Neuronal stem cell (in vitro differentiated cells): ENCODE measurements at regions not wholly inside any gene's neighbourhood (a gene's known extent, or its start where the extent isn't known, plus 50 kb on each side); places are given as distances from the start of the nearest gene placed in this dataset.

ENCODE experiments used
- DNase-seq: peaks from one replicate; pipeline ENCODE4 v3.0.0-alpha.2; 2013; ENCODE audit warnings: low spot score
- H2AFZ ChIP-seq: one replicate; pipeline ENCODE4 v1.6.1; 2013; ENCODE audit warnings: mild to moderate bottlenecking, low read length, inconsistent platforms
- H2AK5ac ChIP-seq: 2 replicates; pipeline ENCODE4 v1.6.1; 2013; ENCODE audit warnings: low read depth, mild to moderate bottlenecking, inconsistent platforms, low read length, moderate library complexity, mixed read lengths
- H2BK120ac ChIP-seq: 2 replicates; pipeline ENCODE4 v1.6.1; 2013; ENCODE audit warnings: low read depth, mild to moderate bottlenecking, inconsistent platforms, low read length, moderate library complexity, mixed read lengths
- H2BK12ac ChIP-seq: one replicate; pipeline ENCODE4 v1.6.1; 2013; ENCODE audit warnings: low read length, inconsistent platforms
- H2BK15ac ChIP-seq: 2 replicates; pipeline ENCODE4 v1.6.1; 2013; ENCODE audit warnings: mild to moderate bottlenecking, low read length, inconsistent platforms, mixed read lengths
- H2BK5ac ChIP-seq: one replicate; pipeline ENCODE4 v1.6.1; 2013; ENCODE audit warnings: inconsistent platforms, mild to moderate bottlenecking, low read length, moderate library complexity
- H3K14ac ChIP-seq: one replicate; pipeline ENCODE4 v1.6.1; 2013; ENCODE audit warnings: low read length, inconsistent platforms
- H3K18ac ChIP-seq: 2 replicates; pipeline ENCODE4 v1.6.1; 2013; ENCODE audit warnings: low read length, inconsistent platforms
- H3K23ac ChIP-seq: 2 replicates; pipeline ENCODE4 v1.6.1; 2013; ENCODE audit warnings: low read depth, mild to moderate bottlenecking, mixed read lengths, low read length, inconsistent platforms; ENCODE audit not compliant: poor library complexity
- H3K27ac ChIP-seq: replicated peaks from 3 replicates; pipeline ENCODE4 v1.5.1; 2013; ENCODE audit warnings: low read length, inconsistent platforms
- H3K27me3 ChIP-seq, 3 experiments: 2 replicates each; pipeline ENCODE4 v1.6.1; 2013; ENCODE audit warnings: low read length in 3 of 3, mild to moderate bottlenecking in 2 of 3, inconsistent platforms in 1 of 3, low read depth in 1 of 3, mixed read lengths in 1 of 3, moderate library complexity in 1 of 3; ENCODE audit not compliant: control insufficient read depth in 3 of 3, insufficient read depth in 3 of 3
- H3K36me3 ChIP-seq, 2 donors: replicated peaks in 1 of 2; 2 replicates each; pipeline ENCODE4 v1.6.1; 2013; ENCODE audit warnings: low read length in 2 of 2; ENCODE audit not compliant: control insufficient read depth in 2 of 2, insufficient read depth in 2 of 2
- H3K4ac ChIP-seq: 2 replicates; pipeline ENCODE4 v1.6.1; 2013; ENCODE audit warnings: inconsistent platforms, mild to moderate bottlenecking, low read length, moderate library complexity
- H3K4me1 ChIP-seq, 2 donors: 1 replicate in 1 of 2; 2 replicates in 1 of 2; pipeline ENCODE4 v1.6.1; 2013; ENCODE audit warnings: low read length in 2 of 2, low read depth in 1 of 2; ENCODE audit not compliant: control insufficient read depth in 2 of 2, insufficient read depth in 1 of 2
- H3K4me2 ChIP-seq: one replicate; pipeline ENCODE4 v1.6.1; 2013; ENCODE audit warnings: mild to moderate bottlenecking, low read length, inconsistent platforms; ENCODE audit not compliant: insufficient read depth, poor library complexity, severe bottlenecking
- H3K4me3 ChIP-seq, 2 donors: 2 replicates each; pipeline ENCODE4 v1.5.1; 2013; ENCODE audit warnings: low read length in 2 of 2, mild to moderate bottlenecking in 2 of 2, inconsistent platforms in 1 of 2, moderate library complexity in 1 of 2
- H3K79me1 ChIP-seq: one replicate; pipeline ENCODE4 v1.6.1; 2013; ENCODE audit warnings: low read depth, mild to moderate bottlenecking, inconsistent platforms, low read length, moderate library complexity
- H3K9ac ChIP-seq: one replicate; pipeline ENCODE4 v1.6.1; 2013; ENCODE audit warnings: mild to moderate bottlenecking, low read depth, low read length, inconsistent platforms; ENCODE audit not compliant: poor library complexity
- H3K9me3 ChIP-seq, 2 donors: replicated peaks in 1 of 2; 2 replicates each; pipeline versions ENCODE3 to v1.6.1; 2013; ENCODE audit warnings: low read length in 2 of 2, mild to moderate bottlenecking in 2 of 2, inconsistent platforms in 1 of 2, low read depth in 1 of 2, mixed read lengths in 1 of 2, moderate library complexity in 1 of 2; ENCODE audit not compliant: control insufficient read depth in 2 of 2, insufficient read depth in 1 of 2
- H4K8ac ChIP-seq: one replicate; pipeline ENCODE4 v1.6.1; 2013; ENCODE audit warnings: low read depth, mild to moderate bottlenecking, inconsistent platforms, low read length, moderate library complexity
- H4K91ac ChIP-seq: one replicate; pipeline ENCODE4 v1.6.1; 2013; ENCODE audit warnings: low read length, low read depth, mild to moderate bottlenecking, inconsistent platforms; ENCODE audit not compliant: poor library complexity
- WGBS, 2 donors: extraction: QIAGEN DNeasy Blood & Tissue Kit; methylation state at CpG; one replicate each; pipeline ENCODE4 v1.1.7; 2013; ENCODE audit warnings: missing lambda C conversion rate in 2 of 2, mixed read lengths in 1 of 2; ENCODE audit not compliant: insufficient read length in 2 of 2, insufficient replicate concordance in 1 of 2; ENCODE audit errors: extremely low coverage in 2 of 2; 5-methylcytosine and 5-hydroxymethylcytosine counted together

DNA sequence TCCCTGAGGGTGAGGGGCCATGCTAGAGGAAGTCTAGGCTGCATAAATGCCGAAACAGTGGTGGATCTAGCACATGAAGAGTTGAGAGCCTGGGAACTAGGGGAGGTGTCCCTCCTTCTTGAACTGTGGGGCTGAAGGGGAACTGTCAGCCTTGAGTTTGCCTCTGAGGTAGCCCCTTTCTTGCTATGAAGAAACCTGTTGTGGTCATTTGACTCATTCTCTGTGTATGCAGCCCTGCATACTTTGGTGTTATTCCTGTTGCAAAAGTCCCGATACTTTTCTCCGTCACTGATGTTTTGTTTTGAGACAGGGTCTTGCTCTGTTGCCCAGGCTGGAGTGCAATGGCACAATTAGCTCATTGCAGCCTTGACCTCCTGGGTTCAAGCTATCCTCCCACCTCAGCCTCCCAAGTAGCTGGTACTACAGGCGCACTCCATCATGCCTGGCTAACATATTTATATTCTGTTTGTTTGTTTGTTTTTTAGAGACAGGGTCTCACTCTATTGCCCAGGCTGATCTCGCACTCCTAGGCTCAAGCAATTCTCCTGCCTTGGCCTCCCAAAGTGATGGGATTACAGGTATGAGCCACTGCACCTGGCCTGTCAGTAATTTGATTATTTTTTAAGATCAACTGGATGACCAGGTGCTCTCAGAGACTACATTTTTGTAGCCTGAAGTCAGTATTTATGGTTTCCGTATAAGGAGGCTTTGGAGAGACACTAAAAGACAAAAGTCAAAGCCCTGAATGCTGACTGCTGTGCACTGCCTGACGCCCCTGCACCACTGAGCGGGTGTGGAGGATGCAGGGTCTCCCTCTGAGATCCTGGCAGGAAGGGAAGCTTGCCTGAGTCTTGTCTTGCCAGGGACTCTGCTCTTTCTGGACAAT is 86.2 kb upstream of the KCNK12 start:
- DNase-seq, result no peak
- H4K91ac ChIP-seq, result no peak overlapping the region
- H3K4ac ChIP-seq, result no peak overlapping the region
- no peak overlapping the region for H3K4me2 ChIP-seq
- H3K14ac ChIP-seq, result no peak overlapping the region
- H3K27me3 ChIP-seq, result no peaks in the 10 kb centered on the region
- no peaks in the 10 kb centered on the region for H3K36me3 ChIP-seq
- no peaks in the 10 kb centered on the region for H3K79me1 ChIP-seq
- H3K9me3 ChIP-seq, result no peaks in the 10 kb centered on the region
- peaks cover 10% of the 10 kb centered on the region in 2 donors for H3K4me1 ChIP-seq
- H3K27ac ChIP-seq, result no peak overlapping the region
- no peak overlapping the region for H2AK5ac ChIP-seq
- peak overlapping the region; percentile 59 for H2BK15ac ChIP-seq
- H2AFZ ChIP-seq, result no peak overlapping the region
- no CpG with 5 or more reads among the region's 8 CpGs for WGBS, 2 donors
- H3K4me3 ChIP-seq, result no peak overlapping the region
- H2BK5ac ChIP-seq, result no peak overlapping the region
- H3K9ac ChIP-seq, result no peak overlapping the region
- no peak overlapping the region for H2BK120ac ChIP-seq
- no peak overlapping the region for H4K8ac ChIP-seq
- H3K18ac ChIP-seq, result peak overlapping the region; percentile 74
- H2BK12ac ChIP-seq, result peak overlapping the region; percentile 63
- peak overlapping the region; percentile 1 for H3K23ac ChIP-seq

DNA sequence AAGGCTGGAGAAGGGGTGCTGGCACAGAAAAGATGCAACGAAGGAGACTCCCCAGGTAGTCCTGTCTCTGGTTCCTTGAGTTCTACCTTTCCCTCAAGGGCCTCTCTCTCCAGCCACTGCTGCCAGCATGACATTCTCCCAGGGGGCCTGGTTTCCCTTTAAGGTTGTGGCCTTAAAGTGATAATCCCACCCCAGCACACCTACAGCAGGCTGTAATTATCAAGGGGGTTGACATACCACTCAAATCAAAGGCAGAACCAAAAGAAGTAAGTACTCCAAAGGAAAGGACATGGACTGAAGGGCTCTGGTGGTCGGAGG is 84.7 kb upstream of the KCNK12 start:
- Histone ChIP-seq H2BK15ac (no peak overlapping the region), H3K36me3 (no peaks in the 10 kb centered on the region), H3K27me3 (no peaks in the 10 kb centered on the region), H4K8ac (no peak overlapping the region), H3K23ac (no peak overlapping the region), H3K18ac (no peak overlapping the region), H3K4ac (no peak overlapping the region), H3K14ac (no peak overlapping the region), H3K27ac (no peak overlapping the region), H3K4me3 (no peak overlapping the region), H2BK12ac (no peak overlapping the region), H4K91ac (no peak overlapping the region), H3K79me1 (no peaks in the 10 kb centered on the region), H2AK5ac (peak overlapping the region; percentile 10), H2AFZ (no peak overlapping the region), H3K4me2 (no peak overlapping the region), H2BK120ac (no peak overlapping the region), H3K4me1 (peaks cover 9 to 10% of the 10 kb centered on the region in 2 donors), H3K9ac (no peak overlapping the region), H3K9me3 (no peaks in the 10 kb centered on the region), H2BK5ac (no peak overlapping the region)
- no peak for DNase-seq
- no CpG with 5 or more reads among the region's 2 CpGs for WGBS, 2 donors

DNA sequence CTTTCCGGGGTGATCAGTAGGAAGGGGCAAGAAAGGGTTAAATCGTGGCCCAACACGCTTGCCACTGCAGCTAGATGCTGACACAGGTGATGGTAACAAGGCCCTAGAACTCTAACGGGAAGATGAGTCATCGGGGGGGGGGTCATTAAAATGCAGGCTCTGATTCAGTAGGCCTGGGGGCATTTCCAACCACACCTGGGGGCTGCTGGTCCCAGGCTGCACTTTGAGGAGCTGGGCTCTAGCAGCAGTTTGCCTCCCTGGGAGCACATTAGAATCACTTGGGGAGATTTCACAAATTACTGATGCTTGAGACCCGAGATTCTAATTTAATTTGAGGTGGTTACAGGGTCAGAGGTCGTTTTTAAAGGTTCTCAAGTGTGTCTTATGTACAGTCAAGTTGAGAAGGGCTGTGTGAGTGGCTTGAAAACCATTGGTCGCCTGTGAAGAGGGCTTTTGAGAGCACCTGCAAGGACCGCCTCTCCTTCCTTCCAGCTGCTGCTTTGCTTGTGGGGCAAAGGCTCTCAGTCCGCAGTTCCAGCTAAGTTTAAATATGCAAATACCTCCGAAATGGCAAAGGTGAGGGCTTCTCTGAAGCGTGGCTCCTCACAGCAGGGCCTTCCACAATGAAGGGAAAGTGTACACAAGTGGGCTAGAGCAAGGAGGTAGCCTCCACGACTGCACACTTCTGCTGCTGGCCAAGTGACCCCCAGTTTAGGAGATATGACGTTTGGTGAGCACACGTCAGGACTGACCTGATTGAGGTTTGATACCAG is 84.2 kb upstream of the KCNK12 start:
- no peak overlapping the region for H3K9ac ChIP-seq
- no peak overlapping the region for H4K91ac ChIP-seq
- H2AK5ac ChIP-seq, result no peak overlapping the region
- no peaks in the 10 kb centered on the region for H3K9me3 ChIP-seq
- no peaks in the 10 kb centered on the region for H3K36me3 ChIP-seq
- no peak overlapping the region for H4K8ac ChIP-seq
- no peak overlapping the region for H3K4me2 ChIP-seq
- no peak overlapping the region for H3K4ac ChIP-seq
- H2BK5ac ChIP-seq, result no peak overlapping the region
- H3K27me3 ChIP-seq, result no peaks in the 10 kb centered on the region
- H3K27ac ChIP-seq, result no peak overlapping the region
- peaks cover 9 to 10% of the 10 kb centered on the region in 2 donors for H3K4me1 ChIP-seq
- H2BK12ac ChIP-seq, result no peak overlapping the region
- DNase-seq, result no peak
- no peak overlapping the region for H3K14ac ChIP-seq
- no peak overlapping the region for H2BK120ac ChIP-seq
- H2AFZ ChIP-seq, result peak overlapping the region; percentile 5
- H3K23ac ChIP-seq, result no peak overlapping the region
- no peaks in the 10 kb centered on the region for H3K79me1 ChIP-seq
- H2BK15ac ChIP-seq, result no peak overlapping the region
- peak overlapping the region; percentile 11 for H3K18ac ChIP-seq
- WGBS, 2 donors, result no CpG with 5 or more reads among the region's 15 CpGs
- H3K4me3 ChIP-seq, result no peak overlapping the region
